ENCODE measurements at regions not wholly inside any gene's neighbourhood (a gene's known extent, or its start where the extent isn't known, plus 50 kb on each side); places are given as distances from the start of the nearest gene placed in this dataset.

- DNase-seq, result no peak
Observed at GRCh38 chr6:4549556-4550226, 226.5 kb upstream of the CDYL start.

- no peak for DNase-seq
Observed at GRCh38 chr6:4545893-4546292, 230.3 kb upstream of the CDYL start.

GRCh38 chr6:4543596-4543995, 232.6 kb upstream of the CDYL start:
- DNase-seq, result no peak

GRCh38 chr6:4533576-4533975, 242.6 kb upstream of the CDYL start:
- DNase-seq, result no peak

- no peak for DNase-seq
Observed at GRCh38 chr6:4531406-4531805, 244.8 kb upstream of the CDYL start.

- no peak for DNase-seq
Observed at GRCh38 chr6:4522453-4522852, 253.8 kb upstream of the CDYL start.

- no peak for DNase-seq
Observed at GRCh38 chr6:4521070-4521469, 255.1 kb upstream of the CDYL start.

- DNase-seq, result no peak
Observed at GRCh38 chr6:4518506-4518905, 257.7 kb upstream of the CDYL start.

GRCh38 chr6:4516206-4516605, 260.0 kb upstream of the CDYL start:
- DNase-seq, result no peak

GRCh38 chr6:4513561-4513960, 262.6 kb upstream of the CDYL start:
- no peak for DNase-seq

GRCh38 chr6:4512051-4512471, 264.1 kb upstream of the CDYL start:
- no peak for DNase-seq

- no peak for DNase-seq
Observed at GRCh38 chr6:4511641-4512020, 264.6 kb upstream of the CDYL start.

- DNase-seq, result no peak
Observed at GRCh38 chr6:4510906-4511640, 265.1 kb upstream of the CDYL start.

- no peak for DNase-seq
Observed at GRCh38 chr6:4510317-4510716, 265.9 kb upstream of the CDYL start.

- no peak for DNase-seq
Observed at GRCh38 chr6:4509506-4509905, 266.7 kb upstream of the CDYL start.

GRCh38 chr6:4506792-4507191, 269.4 kb upstream of the CDYL start:
- no peak for DNase-seq

GRCh38 chr6:4506223-4506622, 270.0 kb upstream of the CDYL start:
- no peak for DNase-seq

- no peak for DNase-seq
Observed at GRCh38 chr6:4504700-4505099, 271.5 kb upstream of the CDYL start.

GRCh38 chr6:4503700-4504099, 272.5 kb upstream of the CDYL start:
- no peak for DNase-seq

GRCh38 chr6:4496284-4496683, 279.9 kb upstream of the CDYL start:
- no peak for DNase-seq

GRCh38 chr6:4491501-4492260, 284.5 kb upstream of the CDYL start:
- no peak for DNase-seq

- DNase-seq, result no peak
Observed at GRCh38 chr6:4489538-4489937, 286.7 kb upstream of the CDYL start.

GRCh38 chr6:4488389-4488788, 287.8 kb upstream of the CDYL start:
- DNase-seq, result no peak

- no peak for DNase-seq
Observed at GRCh38 chr6:4487538-4487937, 288.7 kb upstream of the CDYL start.

Data from NCI-H446 (cell line).